Smooth muscle cell (in vitro differentiated cells): ENCODE measurements at regions not wholly inside any gene's neighbourhood (a gene's known extent, or its start where the extent isn't known, plus 50 kb on each side); places are given as distances from the start of the nearest gene placed in this dataset.
"Not testable (repeated sequence)": the region's sequence is repeated elsewhere in the genome, so short reads cannot be mapped to it uniquely, and the experiment has no call there.

Experiments
- DNase-seq: peaks from one replicate; lab custom pipeline; 2025; ENCODE audit not compliant: unreplicated experiment; lab: John Stamatoyannopoulos, UW
- H2AFZ ChIP-seq: fragments of 200-600 bp; sonication (generic); 2 replicates; pipeline ENCODE4 v1.6.0; 2016; ENCODE audit warnings: antibody characterized with exemption, low read depth, mild to moderate bottlenecking
- H3F3A ChIP-seq: fragments of 200-600 bp; sonication (generic); 2 replicates; pipeline ENCODE4 v1.6.0; 2017; ENCODE audit warnings: antibody characterized with exemption, low read depth
- H3K27ac ChIP-seq: fragments of 200-600 bp; sonication (generic); 2 replicates; pipeline ENCODE4 v1.5.1; 2016; ENCODE audit warnings: low read depth, mild to moderate bottlenecking
- H3K27me3 ChIP-seq: fragments of 200-600 bp; sonication (generic); 2 replicates; pipeline ENCODE4 v1.6.1; 2016; ENCODE audit warnings: low read depth, mild to moderate bottlenecking
- H3K36me3 ChIP-seq: fragments of 200-600 bp; sonication (generic); 2 replicates; pipeline ENCODE4 v1.5.1; 2016; ENCODE audit warnings: low read depth
- H3K4me1 ChIP-seq: fragments of 200-600 bp; sonication (generic); 2 replicates; pipeline ENCODE4 v1.5.1; 2016; ENCODE audit warnings: low read depth
- H3K4me2 ChIP-seq: fragments of 200-600 bp; sonication (generic); 2 replicates; pipeline ENCODE4 v1.6.0; 2016; ENCODE audit warnings: mild to moderate bottlenecking
- H3K4me3 ChIP-seq: fragments of 200-600 bp; sonication (generic); 2 replicates; pipeline ENCODE4 v1.5.1; 2016; ENCODE audit warnings: mild to moderate bottlenecking
- H3K79me2 ChIP-seq: fragments of 200-600 bp; sonication (generic); 2 replicates; pipeline ENCODE4 v1.6.0; 2016; ENCODE audit warnings: low read depth, mild to moderate bottlenecking
- H3K9ac ChIP-seq: fragments of 200-600 bp; sonication (generic); 2 replicates; pipeline ENCODE4 v1.6.0; 2016; ENCODE audit warnings: low read depth
- H3K9me3 ChIP-seq: fragments of 200-600 bp; sonication (generic); replicated peaks from 2 replicates; pipeline ENCODE4 v1.5.1; 2016; ENCODE audit warnings: low read depth
- H4K20me1 ChIP-seq: fragments of 200-600 bp; sonication (generic); 2 replicates; pipeline ENCODE4 v1.6.0; 2016; ENCODE audit warnings: low read depth
- CTCF ChIP-seq: fragments of 200-600 bp; sonication (generic); IDR thresholded peaks from 2 replicates; pipeline ENCODE4 v1.5.1; 2017; ENCODE audit warnings: borderline replicate concordance, mild to moderate bottlenecking, antibody characterized with exemption; ENCODE audit not compliant: insufficient read depth, poor library complexity, severe bottlenecking
- WGBS: methylation state at CpG from one replicate; pipeline ENCODE4 v1.1.7; 2016; ENCODE audit warnings: low lambda C conversion rate; 5-methylcytosine and 5-hydroxymethylcytosine counted together

- no peak for DNase-seq
Observed at GRCh38 chr17:31646642-31647041, 212.4 kb downstream of the COPRS start.

GRCh38 chr17:31645351-31645750, 213.7 kb downstream of the COPRS start:
- no peaks in the 10 kb centered on the region for H3K36me3 ChIP-seq
- no peaks in the 10 kb centered on the region for H3F3A ChIP-seq
- no peak overlapping the region for H3K4me3 ChIP-seq
- no peaks in the 10 kb centered on the region for H3K27me3 ChIP-seq
- DNase-seq: no peak
- no peak overlapping the region for H3K27ac ChIP-seq
- no peak overlapping the region for H3K9ac ChIP-seq
- no peak overlapping the region for H2AFZ ChIP-seq
- H3K4me1 ChIP-seq: no peaks in the 10 kb centered on the region
- no peak for TF ChIP-seq CTCF
- H4K20me1 ChIP-seq: no peaks in the 10 kb centered on the region
- no peak overlapping the region for H3K4me2 ChIP-seq
- no peaks in the 10 kb centered on the region for H3K79me2 ChIP-seq
- WGBS: 98% methylated on average over 3 of the region's 3 CpGs
- H3K9me3 ChIP-seq: no peaks in the 10 kb centered on the region

More at GRCh38 chr17:31646642-31647041, 212.4 kb downstream of the COPRS start:
- Histone ChIP-seq H3K4me1 (no peaks in the 10 kb centered on the region), H3K9me3 (no peaks in the 10 kb centered on the region), H2AFZ (no peak overlapping the region), H3K9ac (no peak overlapping the region), H3K79me2 (no peaks in the 10 kb centered on the region), H3K27ac (no peak overlapping the region), H3K36me3 (no peaks in the 10 kb centered on the region), H3K27me3 (no peaks in the 10 kb centered on the region), H3F3A (no peaks in the 10 kb centered on the region), H3K4me3 (no peak overlapping the region), H4K20me1 (no peaks in the 10 kb centered on the region), H3K4me2 (no peak overlapping the region)
- TF ChIP-seq CTCF: no peak
- whole genome bisulfite sequencing: 87% methylated on average over 2 of the region's 2 CpGs

- Histone ChIP-seq H3K27me3 (no peaks in the 10 kb centered on the region), H3K4me3 (no peak overlapping the region), H3F3A (no peaks in the 10 kb centered on the region), H3K9me3 (no peaks in the 10 kb centered on the region), H3K27ac (no peak overlapping the region), H4K20me1 (no peaks in the 10 kb centered on the region), H3K4me2 (no peak overlapping the region), H3K36me3 (no peaks in the 10 kb centered on the region), H3K4me1 (no peaks in the 10 kb centered on the region), H3K9ac (no peak overlapping the region), H3K79me2 (no peaks in the 10 kb centered on the region), H2AFZ (no peak overlapping the region)
- WGBS: 87% methylated on average over 3 of the region's 3 CpGs
- no peak for DNase-seq
- no peak for TF ChIP-seq CTCF
Observed at GRCh38 chr17:31631766-31632165, 227.3 kb downstream of the COPRS start.

GRCh38 chr17:31630866-31631265, 228.2 kb downstream of the COPRS start:
- WGBS: 92% methylated on average over 8 of the region's 8 CpGs
- not testable (repeated sequence) for H3K4me3 ChIP-seq, H3K9me3 ChIP-seq, H3F3A ChIP-seq, H2AFZ ChIP-seq, H3K27ac ChIP-seq, H3K79me2 ChIP-seq, H3K9ac ChIP-seq, H3K36me3 ChIP-seq, H3K4me2 ChIP-seq, H3K4me1 ChIP-seq, H3K27me3 ChIP-seq, DNase-seq, H4K20me1 ChIP-seq
